PC-9 (cell line): ENCODE measurements at regions not wholly inside any gene's neighbourhood (a gene's known extent, or its start where the extent isn't known, plus 50 kb on each side); places are given as distances from the start of the nearest gene placed in this dataset.

Source experiments
- BruUV-seq: library from RNA; stranded (reverse); fragments of 400-500 nt; replicated peaks from 2 replicates; lab custom pipeline; 2021; lab: Mats Ljungman, UMichigan
- CTCF ChIA-PET: fragments of 300-600 bp; sonication (Branson Sonifier 250); formaldehyde crosslinking; loops from one replicate; lab custom pipeline; 2022; ENCODE audit warnings: antibody characterized with exemption; lab: Charles Lee
- POLR2A ChIA-PET: fragments of 300-600 bp; sonication (Branson Sonifier 250); formaldehyde crosslinking; loops from one replicate; lab custom pipeline; 2022; ENCODE audit warnings: antibody characterized with exemption; ENCODE audit not compliant: unreplicated experiment; lab: Charles Lee
- DNase-seq, 2 experiments: peaks; one replicate each; pipeline versions ENCODE4 v3.0.0 to v3.0.0-alpha.2; 2015 to 2022; ENCODE audit warnings: mixed read lengths in 1 of 2
- H2AFZ ChIP-seq: fragments of 200-600 bp; sonication (generic); 2 replicates; pipeline ENCODE4 v1.8.1; 2017; ENCODE audit warnings: antibody characterized with exemption
- H3F3A ChIP-seq: fragments of 200-600 bp; sonication (generic); 2 replicates; pipeline ENCODE4 v1.8.1; 2017; ENCODE audit warnings: antibody characterized with exemption, mild to moderate bottlenecking, low read depth; ENCODE audit not compliant: insufficient read depth
- H3K27ac ChIP-seq: fragments of 200-600 bp; sonication (generic); 2 replicates; pipeline ENCODE4 v1.6.1; 2016; ENCODE audit warnings: mixed run types
- H3K27me3 ChIP-seq: fragments of 200-600 bp; sonication (generic); 2 replicates; pipeline ENCODE4 v1.6.1; 2016; ENCODE audit warnings: low read depth, mixed run types; ENCODE audit not compliant: insufficient read depth
- H3K36me3 ChIP-seq: fragments of 200-600 bp; sonication (generic); 2 replicates; pipeline ENCODE4 v1.6.1; 2016; ENCODE audit warnings: low read depth, mixed run types
- H3K4me1 ChIP-seq: fragments of 200-600 bp; sonication (generic); replicated peaks from 2 replicates; pipeline ENCODE4 v1.6.1; 2016; ENCODE audit warnings: mixed run types; ENCODE audit not compliant: insufficient read depth
- H3K4me2 ChIP-seq: fragments of 200-600 bp; sonication (generic); 2 replicates; pipeline ENCODE4 v1.6.1; 2017; ENCODE audit warnings: mixed run types
- H3K4me3 ChIP-seq: fragments of 200-600 bp; sonication (generic); 2 replicates; pipeline ENCODE4 v1.6.1; 2016; ENCODE audit warnings: mixed run types
- H3K79me2 ChIP-seq: fragments of 200-600 bp; sonication (generic); 2 replicates; pipeline ENCODE4 v1.6.1; 2017; ENCODE audit warnings: low read depth, mixed run types
- H3K9me2 ChIP-seq: fragments of 200-600 bp; sonication (generic); 2 replicates; pipeline ENCODE4 v1.8.1; 2017; ENCODE audit warnings: mild to moderate bottlenecking; ENCODE audit not compliant: insufficient read depth
- H3K9me3 ChIP-seq: fragments of 200-600 bp; sonication (generic); 2 replicates; pipeline ENCODE4 v1.8.1; 2016; ENCODE audit warnings: low read depth; ENCODE audit not compliant: insufficient read depth
- H4K20me1 ChIP-seq: fragments of 200-600 bp; sonication (generic); 2 replicates; pipeline ENCODE4 v1.8.1; 2017; ENCODE audit not compliant: insufficient read depth
- EZH2 ChIP-seq: fragments of 200-600 bp; sonication (generic); IDR thresholded peaks from 2 replicates; pipeline ENCODE4 v1.8.0; 2017; ENCODE audit warnings: antibody characterized with exemption, low read depth
- intact Hi-C: fragments of 100-400 bp; cut with micrococcal nuclease; formaldehyde crosslinking; loops from one replicate; pipeline ENCODE4 v1.10.0; 2022; ENCODE audit not compliant: unreplicated experiment
- TF ChIP-seq, protein P1 (sequence below): fragments of 200-600 bp; sonication (generic); conservative IDR thresholded peaks from 2 replicates; pipeline ENCODE4 v1.6.1; 2017; ENCODE audit warnings: mixed run types, antibody characterized with exemption, mild to moderate bottlenecking, moderate library complexity

DNA sequence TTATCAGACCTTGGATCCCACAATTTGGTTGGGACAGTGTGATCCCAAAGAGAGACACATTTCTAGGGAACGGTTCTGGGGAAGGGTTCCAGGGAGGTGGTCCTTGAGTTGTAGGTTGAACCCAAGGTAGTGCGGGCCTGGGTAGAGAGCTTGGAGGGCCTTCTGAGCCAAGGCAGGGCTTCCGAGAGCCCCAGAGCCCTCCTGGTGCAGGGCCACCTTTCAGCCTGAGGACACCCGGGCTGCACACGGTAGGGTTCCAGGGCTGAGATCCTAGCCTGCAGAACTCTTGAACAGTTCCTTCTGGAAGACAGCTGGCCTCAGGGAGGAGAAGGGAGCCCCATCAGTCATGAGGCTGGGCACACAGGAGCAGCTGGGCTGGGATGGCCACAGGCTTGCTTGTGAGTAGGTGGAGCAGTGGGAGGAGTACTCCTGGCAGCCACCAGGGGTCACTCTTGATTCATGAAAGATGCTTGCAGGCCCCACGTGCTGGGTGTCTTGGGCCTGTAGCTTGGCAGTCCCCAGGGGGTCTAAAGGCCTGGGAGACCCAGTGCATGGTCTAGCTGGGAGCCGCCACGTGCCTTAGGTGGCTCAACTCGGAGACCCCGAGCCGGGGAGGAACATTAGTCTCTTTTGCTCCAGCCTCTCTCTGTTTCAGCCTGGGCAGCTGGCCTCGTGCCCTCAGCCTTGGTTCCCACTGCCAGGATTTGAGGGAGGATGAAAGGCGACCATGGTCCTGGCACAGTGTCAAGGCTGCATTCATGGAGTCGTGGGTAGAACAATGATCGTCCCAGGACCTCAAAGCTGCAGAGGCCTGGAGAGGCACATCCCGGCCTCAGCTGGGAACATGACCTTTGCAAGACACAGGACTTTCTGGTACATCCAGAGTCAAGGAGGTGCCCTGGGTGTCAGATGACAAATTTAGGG, 381.6 kb downstream of the TYW1 start:
- no peaks in the 10 kb centered on the region for H3K9me2 ChIP-seq
- H2AFZ ChIP-seq: no peak overlapping the region
- intact Hi-C loops: no loop called here
- no TSS peak for BruUV-seq
- H3K36me3 ChIP-seq: no peaks in the 10 kb centered on the region
- H3K27me3 ChIP-seq: peaks cover 15% of the 10 kb centered on the region; the same call in 1 of the 2 replicates
- H3K27ac ChIP-seq: no peak overlapping the region
- no peak overlapping the region for H3K4me3 ChIP-seq
- no peaks in the 10 kb centered on the region for H4K20me1 ChIP-seq
- CTCF ChIA-PET: interaction anchor here (0.5 kb wide), 1 partner anchor 808 kb away, joined by 4 read pairs; no protein-coding TSS in a partner anchor
- H3K9me3 ChIP-seq: no peaks in the 10 kb centered on the region
- no peak for TF ChIP-seq EZH2
- TF ChIP-seq, protein P1, sequence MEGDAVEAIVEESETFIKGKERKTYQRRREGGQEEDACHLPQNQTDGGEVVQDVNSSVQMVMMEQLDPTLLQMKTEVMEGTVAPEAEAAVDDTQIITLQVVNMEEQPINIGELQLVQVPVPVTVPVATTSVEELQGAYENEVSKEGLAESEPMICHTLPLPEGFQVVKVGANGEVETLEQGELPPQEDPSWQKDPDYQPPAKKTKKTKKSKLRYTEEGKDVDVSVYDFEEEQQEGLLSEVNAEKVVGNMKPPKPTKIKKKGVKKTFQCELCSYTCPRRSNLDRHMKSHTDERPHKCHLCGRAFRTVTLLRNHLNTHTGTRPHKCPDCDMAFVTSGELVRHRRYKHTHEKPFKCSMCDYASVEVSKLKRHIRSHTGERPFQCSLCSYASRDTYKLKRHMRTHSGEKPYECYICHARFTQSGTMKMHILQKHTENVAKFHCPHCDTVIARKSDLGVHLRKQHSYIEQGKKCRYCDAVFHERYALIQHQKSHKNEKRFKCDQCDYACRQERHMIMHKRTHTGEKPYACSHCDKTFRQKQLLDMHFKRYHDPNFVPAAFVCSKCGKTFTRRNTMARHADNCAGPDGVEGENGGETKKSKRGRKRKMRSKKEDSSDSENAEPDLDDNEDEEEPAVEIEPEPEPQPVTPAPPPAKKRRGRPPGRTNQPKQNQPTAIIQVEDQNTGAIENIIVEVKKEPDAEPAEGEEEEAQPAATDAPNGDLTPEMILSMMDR: peak; percentile 92
- H3K4me1 ChIP-seq: no peaks in the 10 kb centered on the region
- no peak overlapping the region for H3K4me2 ChIP-seq
- POLR2A ChIA-PET: no interaction called here
- H3K79me2 ChIP-seq: no peaks in the 10 kb centered on the region
- peak in 1 of 2 experiments; percentile 53 for DNase-seq
- H3F3A ChIP-seq: peaks cover 11% of the 10 kb centered on the region; the same call in 1 of the 2 replicates

DNA sequence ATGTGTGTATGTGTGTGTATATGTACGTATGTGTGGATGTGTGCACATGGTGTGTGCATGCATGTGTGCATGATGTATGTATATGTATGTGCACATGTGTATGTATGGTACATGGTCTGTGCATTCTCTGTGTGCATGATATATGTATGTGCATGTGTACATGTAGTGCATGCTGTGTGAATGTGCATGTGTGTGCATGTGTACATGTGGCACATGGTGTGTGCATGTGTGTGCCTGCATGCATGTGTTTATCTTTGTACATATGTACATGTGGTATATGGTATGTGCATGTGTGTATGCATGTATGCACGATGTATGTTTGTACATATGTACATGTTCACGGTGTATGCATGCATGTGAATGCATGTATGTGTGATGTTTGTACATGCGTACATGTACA, 383.7 kb downstream of the TYW1 start:
- Histone ChIP-seq H3K79me2 (no peaks in the 10 kb centered on the region), H3K36me3 (no peaks in the 10 kb centered on the region), H3K4me2 (no peak overlapping the region), H4K20me1 (no peaks in the 10 kb centered on the region), H3F3A (peaks cover 11% of the 10 kb centered on the region; the same call in 1 of the 2 replicates), H2AFZ (no peak overlapping the region), H3K4me3 (no peak overlapping the region), H3K4me1 (no peaks in the 10 kb centered on the region), H3K9me3 (no peaks in the 10 kb centered on the region), H3K9me2 (no peaks in the 10 kb centered on the region), H3K27ac (no peak overlapping the region), H3K27me3 (peaks cover 10% of the 10 kb centered on the region; the same call in 1 of the 2 replicates)
- ChIA-PET POLR2A (no interaction called here), CTCF (no interaction called here)
- DNase-seq: no peak
- no peak for TF ChIP-seq EZH2
- TF ChIP-seq, protein P1: no peak
- intact Hi-C loops: no loop called here
- no TSS peak for BruUV-seq

DNA sequence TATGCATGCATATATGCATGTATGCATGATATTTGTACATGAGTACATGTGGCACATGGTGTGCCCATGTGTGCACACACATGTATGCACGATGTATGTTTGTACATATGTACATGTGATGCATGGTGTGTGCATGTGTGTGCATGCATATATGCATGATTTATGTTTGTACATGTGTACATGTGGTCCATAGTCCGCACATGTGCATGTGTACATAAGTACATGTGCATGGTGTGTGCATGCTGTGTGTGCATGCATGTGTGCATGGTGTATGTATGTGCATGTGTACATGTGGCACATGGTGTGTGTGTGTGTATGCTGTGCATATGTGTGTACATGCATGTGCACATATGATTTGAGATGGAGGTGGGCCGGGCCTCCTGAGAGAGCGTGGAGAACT, 384.2 kb downstream of the TYW1 start:
- CTCF ChIA-PET: no interaction called here
- Histone ChIP-seq H4K20me1 (no peaks in the 10 kb centered on the region), H3K9me2 (no peaks in the 10 kb centered on the region), H3K27me3 (peaks cover 5% of the 10 kb centered on the region; the same call in 1 of the 2 replicates), H3K4me3 (no peak overlapping the region), H3K4me1 (no peaks in the 10 kb centered on the region), H3K4me2 (no peak overlapping the region), H3F3A (peaks cover 11% of the 10 kb centered on the region; the same call in 1 of the 2 replicates), H3K9me3 (no peaks in the 10 kb centered on the region), H3K27ac (no peak overlapping the region), H3K79me2 (no peaks in the 10 kb centered on the region), H2AFZ (no peak overlapping the region), H3K36me3 (no peaks in the 10 kb centered on the region)
- DNase-seq: no peak
- BruUV-seq: no TSS peak
- TF ChIP-seq, protein P1: no peak
- TF ChIP-seq EZH2: no peak
- POLR2A ChIA-PET: no interaction called here
- intact Hi-C loops: no loop called here
